B cell (primary cell): ENCODE measurements at regions not wholly inside any gene's neighbourhood (a gene's known extent, or its start where the extent isn't known, plus 50 kb on each side); places are given as distances from the start of the nearest gene placed in this dataset.

ENCODE experiments used
- ATAC-seq: fragments of 200-7000 bp; cut with Tn5 transposase; one replicate; pipeline ENCODE4 v1.10.0; 2021; ENCODE audit warnings: low read depth, mild to moderate bottlenecking, moderate number of reproducible peaks, moderate library complexity
- CTCF ChIA-PET: fragments of 350-600 bp; sonication (Branson Sonifier 250); formaldehyde crosslinking; loops from one replicate; lab custom pipeline; 2021; ENCODE audit warnings: antibody characterized with exemption, inconsistent platforms; lab: Charles Lee
- POLR2A ChIA-PET: fragments of 350-600 bp; sonication (Branson Sonifier 250); formaldehyde crosslinking; loops from one replicate; lab custom pipeline; 2021; ENCODE audit warnings: antibody characterized with exemption; lab: Charles Lee
- DNase-seq: peaks from one replicate; pipeline ENCODE4 v3.0.0; 2013
- H2AFZ ChIP-seq: 2 replicates; pipeline ENCODE4 v1.6.1; 2012; ENCODE audit warnings: mild to moderate bottlenecking, low read depth, low read length; ENCODE audit not compliant: insufficient read depth, poor library complexity, severe bottlenecking
- H3K27ac ChIP-seq, 2 donors: 1 replicate in 1 of 2; 2 replicates in 1 of 2; pipeline ENCODE4 v1.5.1; 2012 to 2013; ENCODE audit warnings: low read length in 2 of 2, mild to moderate bottlenecking in 2 of 2, moderate library complexity in 1 of 2
- H3K27me3 ChIP-seq, 4 experiments: fragments of 200-600 bp in 1 of 4; sonication (generic) in 1 of 4; replicated peaks in 1 of 4; 1 replicate in 2 of 4; 2 replicates in 2 of 4; pipeline versions ENCODE4 v1.6.1 to v1.7.0; 2013 to 2016; ENCODE audit warnings: low read length in 3 of 4, mild to moderate bottlenecking in 2 of 4, mixed read lengths in 1 of 4, moderate library complexity in 1 of 4; ENCODE audit not compliant: insufficient read depth in 4 of 4, control insufficient read depth in 3 of 4; ENCODE audit errors: control extremely low read depth in 1 of 4
- H3K36me3 ChIP-seq, 2 experiments: replicated peaks in 1 of 2; 1 replicate in 1 of 2; 2 replicates in 1 of 2; pipeline versions ENCODE4 v1.6.1 to v1.7.1; 2013; ENCODE audit warnings: low read length in 1 of 2; ENCODE audit not compliant: insufficient read depth in 2 of 2, control insufficient read depth in 1 of 2; ENCODE audit errors: control extremely low read depth in 1 of 2, extremely low read depth in 1 of 2
- H3K4me1 ChIP-seq, 2 donors: fragments of 200-600 bp in 1 of 2; sonication (generic) in 1 of 2; 1 replicate in 1 of 2; 2 replicates in 1 of 2; pipeline versions ENCODE4 v1.5.1 to v1.6.1; 2013 to 2017; ENCODE audit warnings: low read length in 2 of 2; ENCODE audit not compliant: control insufficient read depth in 2 of 2, insufficient read depth in 2 of 2
- H3K4me2 ChIP-seq: replicated peaks from 2 replicates; pipeline ENCODE3; 2012; ENCODE audit warnings: mild to moderate bottlenecking, low read depth, low read length; ENCODE audit not compliant: poor library complexity, severe bottlenecking
- H3K4me3 ChIP-seq, 5 experiments: fragments of 200-600 bp in 1 of 5; sonication (generic) in 1 of 5; 1 replicate in 3 of 5; 2 replicates in 2 of 5; pipeline versions ENCODE4 v1.5.1 to v1.7.0; 2011 to 2016; ENCODE audit warnings: low read length in 4 of 5, mild to moderate bottlenecking in 4 of 5, low read depth in 2 of 5, control low read depth in 1 of 5, moderate library complexity in 1 of 5; ENCODE audit not compliant: insufficient read depth in 1 of 5; ENCODE audit errors: control extremely low read depth in 1 of 5, extremely low read depth in 1 of 5
- H3K79me2 ChIP-seq: fragments of 200-600 bp; sonication (generic); one replicate; pipeline ENCODE4 v1.6.0; 2016; ENCODE audit warnings: low read length; ENCODE audit not compliant: control insufficient read depth, insufficient read depth
- H3K9ac ChIP-seq: fragments of 200-600 bp; sonication (generic); 2 replicates; pipeline ENCODE4 v1.6.1; 2017; ENCODE audit warnings: mild to moderate bottlenecking, low read length, moderate library complexity
- H3K9me3 ChIP-seq, 3 donors: one replicate each; pipeline versions ENCODE4 v1.6.1 to v1.7.1; 2013; ENCODE audit warnings: low read length in 2 of 3; ENCODE audit not compliant: control insufficient read depth in 2 of 3, insufficient read depth in 1 of 3; ENCODE audit errors: control extremely low read depth in 1 of 3
- H4K20me1 ChIP-seq: 2 replicates; pipeline ENCODE4 v1.6.0; 2012; ENCODE audit warnings: mild to moderate bottlenecking, low read length; ENCODE audit not compliant: insufficient read depth, control insufficient read depth, poor library complexity, severe bottlenecking
- H3K27ac Mint-ChIP-seq: one replicate; pipeline ENCODE4 v1.8.0; 2021; ENCODE audit warnings: mixed read lengths
- H3K27me3 Mint-ChIP-seq: one replicate; pipeline ENCODE4 v1.8.0; 2021; ENCODE audit warnings: mixed read lengths
- H3K4me1 Mint-ChIP-seq: one replicate; pipeline ENCODE4 v1.8.0; 2021; ENCODE audit warnings: mixed read lengths
- H3K4me3 Mint-ChIP-seq: one replicate; pipeline ENCODE4 v1.8.0; 2021; ENCODE audit warnings: mixed read lengths
- H3K9me3 Mint-ChIP-seq: one replicate; pipeline ENCODE4 v1.8.0; 2022; ENCODE audit warnings: mixed read lengths; ENCODE audit not compliant: insufficient read depth
- CTCF ChIP-seq: fragments of 200-600 bp; IDR thresholded peaks from one replicate; pipeline ENCODE4 v1.8.0; 2022; ENCODE audit warnings: antibody characterized with exemption, mild to moderate bottlenecking
- EZH2 ChIP-seq: IDR thresholded peaks from 2 replicates; pipeline ENCODE4 v1.6.1; 2012; ENCODE audit warnings: borderline replicate concordance, low read depth, mild to moderate bottlenecking, moderate library complexity, low read length; ENCODE audit not compliant: insufficient read depth, poor library complexity, severe bottlenecking
- WGBS: methylation state at CpG from one replicate; pipeline ENCODE4 v1.1.5; 2013; ENCODE audit warnings: missing lambda C conversion rate; ENCODE audit not compliant: insufficient coverage; 5-methylcytosine and 5-hydroxymethylcytosine counted together
- intact Hi-C: fragments of 100-400 bp; cut with micrococcal nuclease; formaldehyde crosslinking; loops from one replicate; pipeline ENCODE4 v1.10.0; 2022

GRCh38 chr10:129171812-129172211 is 295.2 kb upstream of the MGMT start:
- Histone ChIP-seq H3K27ac (no peak overlapping the region), H3K9ac (no peak overlapping the region), H4K20me1 (no peaks in the 10 kb centered on the region), H3K36me3 (no peaks in the 10 kb centered on the region), H3K4me2 (no peak overlapping the region), H3K4me1 (no peaks in the 10 kb centered on the region), H3K27me3 (no peaks in the 10 kb centered on the region), H3K79me2 (no peaks in the 10 kb centered on the region), H3K4me3 (no peak overlapping the region), H3K9me3 (no peaks in the 10 kb centered on the region), H2AFZ (no peak overlapping the region)
- Mint-ChIP-seq H3K4me1 (no peaks in the 10 kb centered on the region), H3K27me3 (no peaks in the 10 kb centered on the region), H3K27ac (no peak overlapping the region), H3K9me3 (no peaks in the 10 kb centered on the region), H3K4me3 (no peak overlapping the region)
- intact Hi-C loops = no loop called here
- DNase-seq (no peak), ATAC-seq (no peak)
- WGBS = no CpG with 5 or more reads among the region's 3 CpGs
- POLR2A ChIA-PET = no interaction called here
- CTCF ChIA-PET = no interaction called here
- TF ChIP-seq CTCF (no peak), EZH2 (no peak)

GRCh38 chr10:129174232-129175014 is 292.6 kb upstream of the MGMT start:
- POLR2A ChIA-PET = no interaction called here

More at GRCh38 chr10:129174232-129175014, 292.6 kb upstream of the MGMT start:
- CTCF ChIA-PET = no interaction called here
- Histone ChIP-seq H3K4me3 (no peak overlapping the region), H3K79me2 (no peaks in the 10 kb centered on the region), H3K9ac (no peak overlapping the region), H4K20me1 (no peaks in the 10 kb centered on the region), H3K27ac (no peak overlapping the region), H3K4me1 (no peaks in the 10 kb centered on the region), H3K4me2 (no peak overlapping the region), H2AFZ (no peak overlapping the region), H3K27me3 (no peaks in the 10 kb centered on the region), H3K36me3 (no peaks in the 10 kb centered on the region), H3K9me3 (no peaks in the 10 kb centered on the region)
- H3K4me3 Mint-ChIP-seq = no peak overlapping the region
- intact Hi-C loops = no loop called here
- H3K27me3 Mint-ChIP-seq = no peaks in the 10 kb centered on the region
- TF ChIP-seq CTCF (no peak), EZH2 (no peak)
- H3K9me3 Mint-ChIP-seq = no peaks in the 10 kb centered on the region
- H3K27ac Mint-ChIP-seq = no peak overlapping the region
- ATAC-seq = no peak
- no peak for DNase-seq
- 81% methylated on average over 10 of the region's 10 CpGs for WGBS
- no peaks in the 10 kb centered on the region for H3K4me1 Mint-ChIP-seq
